Nephron (organoid): ENCODE measurements at regions not wholly inside any gene's neighbourhood (a gene's known extent, or its start where the extent isn't known, plus 50 kb on each side); places are given as distances from the start of the nearest gene placed in this dataset.

ENCODE experiments used
- H3K27ac Mint-ChIP-seq, 3 experiments: 2 replicates each; pipeline ENCODE4 v1.8.0; 2020; ENCODE audit warnings: mixed read lengths in 3 of 3, mild to moderate bottlenecking in 2 of 3, moderate library complexity in 1 of 3
- H3K27me3 Mint-ChIP-seq: 2 replicates; pipeline ENCODE4 v1.8.0; 2021; ENCODE audit warnings: low read depth, mild to moderate bottlenecking, moderate library complexity, mixed read lengths
- H3K36me3 Mint-ChIP-seq: 2 replicates; pipeline ENCODE4 v1.8.0; 2020; ENCODE audit warnings: low read depth, mixed read lengths
- H3K4me1 Mint-ChIP-seq: 2 replicates; pipeline ENCODE4 v1.8.0; 2020; ENCODE audit warnings: mixed read lengths
- H3K4me3 Mint-ChIP-seq, 3 experiments: 2 replicates each; pipeline ENCODE4 v1.8.0; 2020; ENCODE audit warnings: mild to moderate bottlenecking in 3 of 3, mixed read lengths in 3 of 3, moderate library complexity in 2 of 3
- H3K9me3 Mint-ChIP-seq: 2 replicates; pipeline ENCODE4 v1.8.0; 2020; ENCODE audit warnings: mixed read lengths
- TF ChIP-seq, protein P1 (sequence below), 3 experiments: fragments of 200-600 bp; sonication (generic); IDR thresholded peaks; one replicate each; pipeline ENCODE4 v1.5.0; 2021; ENCODE audit warnings: antibody characterized with exemption in 3 of 3; ENCODE audit not compliant: unreplicated experiment in 3 of 3

DNA sequence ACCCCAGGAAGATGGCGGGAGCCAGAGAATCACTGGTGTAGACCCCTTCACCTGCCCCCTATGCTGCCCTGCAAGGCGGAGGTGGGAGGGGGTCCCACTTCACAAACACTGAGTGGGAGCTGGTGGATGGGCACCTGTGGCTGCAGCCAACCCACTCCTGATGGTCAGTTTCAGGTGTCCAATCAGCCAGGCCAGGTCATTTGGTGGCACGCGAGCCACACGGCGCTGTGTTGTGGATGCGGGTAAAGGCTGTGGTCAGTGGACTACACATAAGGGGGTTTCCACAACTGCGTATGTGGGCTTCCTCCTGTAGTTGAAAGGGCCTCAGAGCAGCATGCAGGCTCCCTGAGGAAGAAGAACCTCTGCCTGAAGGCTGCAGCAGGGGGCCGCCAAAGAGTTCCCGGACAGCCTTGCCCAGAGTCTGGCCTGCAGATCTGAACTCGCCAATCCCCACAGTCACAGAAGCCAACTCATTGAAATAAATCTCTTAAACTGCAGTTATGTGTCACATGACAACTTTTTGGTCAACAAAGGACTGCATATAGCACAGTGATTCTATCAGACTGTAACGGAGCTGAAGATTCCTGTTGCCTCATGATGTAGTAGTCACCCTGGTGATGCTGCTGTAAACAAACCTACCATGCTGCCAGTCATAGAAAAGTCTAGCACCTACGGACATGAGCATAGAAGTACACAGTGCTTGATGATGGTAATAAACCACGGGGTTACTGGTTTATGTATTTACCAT, 284.7 kb upstream of the IRX2 start:
- Mint-ChIP-seq H3K36me3 (no peaks in the 10 kb centered on the region), H3K27me3 (peaks cover 15% of the 10 kb centered on the region), H3K4me1 (peaks cover 7% of the 10 kb centered on the region), H3K4me3 (no peak overlapping the region), H3K9me3 (peaks cover 12% of the 10 kb centered on the region), H3K27ac (no peak overlapping the region)
- TF ChIP-seq, protein P1, sequence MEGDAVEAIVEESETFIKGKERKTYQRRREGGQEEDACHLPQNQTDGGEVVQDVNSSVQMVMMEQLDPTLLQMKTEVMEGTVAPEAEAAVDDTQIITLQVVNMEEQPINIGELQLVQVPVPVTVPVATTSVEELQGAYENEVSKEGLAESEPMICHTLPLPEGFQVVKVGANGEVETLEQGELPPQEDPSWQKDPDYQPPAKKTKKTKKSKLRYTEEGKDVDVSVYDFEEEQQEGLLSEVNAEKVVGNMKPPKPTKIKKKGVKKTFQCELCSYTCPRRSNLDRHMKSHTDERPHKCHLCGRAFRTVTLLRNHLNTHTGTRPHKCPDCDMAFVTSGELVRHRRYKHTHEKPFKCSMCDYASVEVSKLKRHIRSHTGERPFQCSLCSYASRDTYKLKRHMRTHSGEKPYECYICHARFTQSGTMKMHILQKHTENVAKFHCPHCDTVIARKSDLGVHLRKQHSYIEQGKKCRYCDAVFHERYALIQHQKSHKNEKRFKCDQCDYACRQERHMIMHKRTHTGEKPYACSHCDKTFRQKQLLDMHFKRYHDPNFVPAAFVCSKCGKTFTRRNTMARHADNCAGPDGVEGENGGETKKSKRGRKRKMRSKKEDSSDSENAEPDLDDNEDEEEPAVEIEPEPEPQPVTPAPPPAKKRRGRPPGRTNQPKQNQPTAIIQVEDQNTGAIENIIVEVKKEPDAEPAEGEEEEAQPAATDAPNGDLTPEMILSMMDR (IDR thresholded peaks at IDR 0.05; ENCODE audit: unreplicated experiment in 3 of 3) = no peak

DNA sequence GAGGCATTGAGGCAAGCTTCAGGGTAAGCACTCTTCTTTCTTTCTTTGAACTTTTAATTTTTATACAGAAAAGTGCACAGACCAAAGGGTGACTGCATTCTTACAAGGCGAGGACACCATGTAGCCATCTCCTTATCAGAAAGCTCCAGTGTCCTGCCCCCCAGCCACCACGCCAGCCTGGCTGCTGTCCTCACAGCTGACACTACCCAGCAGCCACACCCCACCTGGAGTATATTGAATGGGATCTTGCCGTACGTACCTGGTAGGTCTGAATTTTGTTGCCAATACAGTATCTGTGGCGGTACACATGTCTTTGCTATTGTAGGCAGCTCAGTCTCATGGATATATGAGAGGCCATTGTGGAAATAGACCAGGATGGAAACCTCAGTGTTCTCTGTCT, 284.0 kb upstream of the IRX2 start:
- H3K36me3 Mint-ChIP-seq = no peaks in the 10 kb centered on the region
- peaks cover 22% of the 10 kb centered on the region for H3K27me3 Mint-ChIP-seq
- no peak overlapping the region for H3K4me3 Mint-ChIP-seq
- H3K9me3 Mint-ChIP-seq = peaks cover 12% of the 10 kb centered on the region
- H3K27ac Mint-ChIP-seq = no peak overlapping the region
- H3K4me1 Mint-ChIP-seq = peaks cover 7% of the 10 kb centered on the region
- TF ChIP-seq, protein P1 (IDR thresholded peaks at IDR 0.05; ENCODE audit: unreplicated experiment in 3 of 3) = no peak

- TF ChIP-seq, protein P1 (IDR thresholded peaks at IDR 0.05; ENCODE audit: unreplicated experiment in 3 of 3) = no peak
- Mint-ChIP-seq H3K27ac (no peak overlapping the region), H3K36me3 (no peaks in the 10 kb centered on the region), H3K27me3 (peaks cover 25% of the 10 kb centered on the region), H3K9me3 (peaks cover 12% of the 10 kb centered on the region), H3K4me1 (peaks cover 7% of the 10 kb centered on the region), H3K4me3 (no peak overlapping the region)
Observed at GRCh38 chr5:3034881-3035280, 283.4 kb upstream of the IRX2 start.

- Mint-ChIP-seq H3K4me3 (no peak overlapping the region), H3K27ac (no peak overlapping the region), H3K27me3 (peaks cover 26% of the 10 kb centered on the region), H3K4me1 (peaks cover 7% of the 10 kb centered on the region), H3K36me3 (no peaks in the 10 kb centered on the region), H3K9me3 (peaks cover 12% of the 10 kb centered on the region)
- TF ChIP-seq, protein P1 (IDR thresholded peaks at IDR 0.05; ENCODE audit: unreplicated experiment in 3 of 3) = no peak
Observed at GRCh38 chr5:3034449-3034848, 283.0 kb upstream of the IRX2 start.

DNA sequence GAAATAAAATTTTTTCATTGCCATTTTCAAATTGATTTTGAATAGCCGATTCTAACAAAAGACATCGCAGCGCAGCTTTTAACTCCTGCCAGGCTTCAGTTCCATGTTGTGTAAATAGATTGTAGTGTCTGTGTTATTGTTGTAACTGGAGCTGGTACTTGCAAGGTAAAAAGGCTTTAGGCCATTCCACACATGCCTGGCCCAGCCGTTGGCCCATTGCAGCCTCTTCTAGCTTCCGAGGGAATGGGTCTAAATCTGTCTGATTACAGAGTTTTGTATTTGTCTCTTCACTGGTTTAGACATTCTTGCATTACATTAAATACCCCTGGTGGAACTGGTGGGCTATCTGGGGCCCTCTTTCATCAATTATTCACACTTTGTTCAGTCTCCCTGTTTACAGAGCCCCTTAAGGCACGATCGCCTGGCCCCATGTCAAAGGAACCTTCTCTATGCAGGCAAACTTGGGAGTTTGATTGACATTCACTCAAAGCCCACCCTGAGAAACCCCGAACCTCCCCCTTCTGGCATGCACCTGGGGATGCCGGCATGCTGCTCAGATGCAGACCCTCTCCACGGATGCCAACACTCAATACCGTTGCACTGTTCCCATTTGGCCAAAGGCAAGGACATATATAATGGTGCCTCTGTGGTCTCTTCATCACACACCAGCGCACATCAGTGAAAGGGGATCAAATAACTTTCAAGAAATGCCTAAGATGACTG, 281.7 kb upstream of the IRX2 start:
- Mint-ChIP-seq H3K27ac (no peak overlapping the region), H3K9me3 (peaks cover 11% of the 10 kb centered on the region), H3K4me1 (peaks cover 7% of the 10 kb centered on the region), H3K36me3 (no peaks in the 10 kb centered on the region), H3K27me3 (peaks cover 31% of the 10 kb centered on the region), H3K4me3 (no peak overlapping the region)
- TF ChIP-seq, protein P1 (IDR thresholded peaks at IDR 0.05; ENCODE audit: unreplicated experiment in 3 of 3) = no peak
